H9 (cell line): ENCODE measurements at regions not wholly inside any gene's neighbourhood (a gene's known extent, or its start where the extent isn't known, plus 50 kb on each side); places are given as distances from the start of the nearest gene placed in this dataset.

Experiments used
- DNase-seq: peaks from one replicate; pipeline ENCODE4 v3.0.0-alpha.2; 2017
- H2AFZ ChIP-seq: one replicate; pipeline ENCODE4 v1.6.1; 2013; ENCODE audit warnings: mild to moderate bottlenecking, low read length, control low read depth, moderate library complexity
- H2AK5ac ChIP-seq: 2 replicates; pipeline ENCODE4 v1.6.1; 2013; ENCODE audit warnings: low read length, control low read depth, mixed read lengths; ENCODE audit not compliant: insufficient read length
- H2BK120ac ChIP-seq: one replicate; pipeline ENCODE4 v1.6.1; 2013; ENCODE audit warnings: low read depth, mild to moderate bottlenecking, low read length, control low read depth, inconsistent platforms; ENCODE audit not compliant: poor library complexity, severe bottlenecking
- H2BK12ac ChIP-seq: 2 replicates; pipeline ENCODE4 v1.6.1; 2013; ENCODE audit warnings: low read length, control low read depth, mixed read lengths, low read depth; ENCODE audit not compliant: insufficient read length
- H2BK15ac ChIP-seq: 2 replicates; pipeline ENCODE4 v1.6.1; 2013; ENCODE audit warnings: low read depth, low read length, control low read depth
- H2BK20ac ChIP-seq: one replicate; pipeline ENCODE4 v1.6.1; 2013; ENCODE audit warnings: low read depth, mild to moderate bottlenecking, low read length, control low read depth, inconsistent platforms; ENCODE audit not compliant: poor library complexity, severe bottlenecking
- H2BK5ac ChIP-seq: 2 replicates; pipeline ENCODE4 v1.6.1; 2013; ENCODE audit warnings: low read length, control low read depth, mixed read lengths; ENCODE audit not compliant: insufficient read length
- H3K14ac ChIP-seq: 2 replicates; pipeline ENCODE4 v1.6.1; 2013; ENCODE audit warnings: low read length, control low read depth; ENCODE audit not compliant: insufficient read depth
- H3K18ac ChIP-seq: 2 replicates; pipeline ENCODE4 v1.6.1; 2013; ENCODE audit warnings: low read depth, mild to moderate bottlenecking, mixed read lengths, low read length, control low read depth; ENCODE audit not compliant: insufficient read length
- H3K23ac ChIP-seq: 2 replicates; pipeline ENCODE4 v1.6.1; 2013; ENCODE audit warnings: low read length, control low read depth, mixed read lengths, low read depth; ENCODE audit not compliant: insufficient read length
- H3K23me2 ChIP-seq: 2 replicates; pipeline ENCODE4 v1.6.1; 2013; ENCODE audit warnings: low read depth, mild to moderate bottlenecking, mixed read lengths, low read length, control low read depth; ENCODE audit not compliant: insufficient read length, poor library complexity, severe bottlenecking
- H3K27ac ChIP-seq: 2 replicates; pipeline ENCODE4 v1.5.1; 2013; ENCODE audit warnings: low read length, control low read depth, mixed read lengths, low read depth; ENCODE audit not compliant: insufficient read length
- H3K27me3 ChIP-seq: 2 replicates; pipeline ENCODE4 v1.6.1; 2013; ENCODE audit warnings: low read length, control low read depth, inconsistent platforms; ENCODE audit not compliant: insufficient read depth
- H3K4ac ChIP-seq: 2 replicates; pipeline ENCODE4 v1.6.1; 2013; ENCODE audit warnings: low read depth, mild to moderate bottlenecking, control low read depth, inconsistent platforms, low read length, moderate library complexity
- H3K4me1 ChIP-seq: 2 replicates; pipeline ENCODE4 v1.6.1; 2013; ENCODE audit warnings: low read length, control low read depth, inconsistent platforms; ENCODE audit not compliant: insufficient read depth
- H3K4me2 ChIP-seq: 2 replicates; pipeline ENCODE4 v1.6.1; 2013; ENCODE audit warnings: low read length, control low read depth, mixed read lengths; ENCODE audit not compliant: insufficient read length, insufficient read depth
- H3K56ac ChIP-seq: 2 replicates; pipeline ENCODE4 v1.6.1; 2013; ENCODE audit warnings: low read depth, mild to moderate bottlenecking, mixed read lengths, low read length, control low read depth; ENCODE audit not compliant: insufficient read length
- H3K79me1 ChIP-seq: 2 replicates; pipeline ENCODE4 v1.6.1; 2013; ENCODE audit warnings: low read depth, mild to moderate bottlenecking, moderate library complexity, low read length, control low read depth, inconsistent platforms; ENCODE audit not compliant: insufficient read depth, poor library complexity, severe bottlenecking
- H3K79me2 ChIP-seq: 2 replicates; pipeline ENCODE4 v1.6.1; 2013; ENCODE audit warnings: low read length, control low read depth, inconsistent platforms; ENCODE audit not compliant: insufficient read depth
- H3K9ac ChIP-seq: 2 replicates; pipeline ENCODE4 v1.6.1; 2013; ENCODE audit warnings: low read length, control low read depth, mixed read lengths; ENCODE audit not compliant: insufficient read length; ENCODE audit errors: extremely low read depth
- H3K9me3 ChIP-seq: one replicate; pipeline ENCODE4 v1.6.1; 2013; ENCODE audit warnings: low read depth, low read length, inconsistent platforms; ENCODE audit not compliant: control insufficient read depth
- H3T11ph ChIP-seq: one replicate; pipeline ENCODE4 v1.6.1; 2013; ENCODE audit warnings: mild to moderate bottlenecking, low read length, control low read depth, inconsistent platforms
- H4K20me1 ChIP-seq: one replicate; pipeline ENCODE4 v1.6.1; 2013; ENCODE audit not compliant: control insufficient read depth, insufficient read length, insufficient read depth
- H4K5ac ChIP-seq: 2 replicates; pipeline ENCODE4 v1.6.1; 2013; ENCODE audit warnings: low read depth, mild to moderate bottlenecking, mixed read lengths, low read length, control low read depth; ENCODE audit not compliant: insufficient read length
- H4K8ac ChIP-seq: replicated peaks from 2 replicates; pipeline ENCODE4 v1.6.1; 2013; ENCODE audit warnings: low read length, control low read depth, mixed read lengths, low read depth; ENCODE audit not compliant: insufficient read length
- H4K91ac ChIP-seq: 2 replicates; pipeline ENCODE4 v1.6.1; 2013; ENCODE audit warnings: low read depth, mild to moderate bottlenecking, moderate library complexity, mixed read lengths, low read length, control low read depth; ENCODE audit not compliant: insufficient read length
- H3K27ac Mint-ChIP-seq, 3 experiments: 2 replicates in 2 of 3; 3 replicates in 1 of 3; pipeline ENCODE4 v1.8.0; 2020 to 2021; ENCODE audit warnings: mixed read lengths in 3 of 3, mild to moderate bottlenecking in 1 of 3, moderate library complexity in 1 of 3
- H3K27me3 Mint-ChIP-seq: 2 replicates; pipeline ENCODE4 v1.8.0; 2021; ENCODE audit warnings: low read depth, mild to moderate bottlenecking, moderate library complexity, mixed read lengths
- H3K36me3 Mint-ChIP-seq, 3 experiments: 2 replicates in 2 of 3; 3 replicates in 1 of 3; pipeline ENCODE4 v1.8.0; 2020 to 2021; ENCODE audit warnings: low read depth in 3 of 3, mixed read lengths in 3 of 3; ENCODE audit not compliant: insufficient read depth in 1 of 3
- H3K4me1 Mint-ChIP-seq, 2 experiments: 2 replicates each; pipeline ENCODE4 v1.8.0; 2020; ENCODE audit warnings: mixed read lengths in 2 of 2
- H3K4me3 Mint-ChIP-seq, 2 experiments: 2 replicates in 1 of 2; 3 replicates in 1 of 2; pipeline ENCODE4 v1.8.0; 2020 to 2021; ENCODE audit warnings: mild to moderate bottlenecking in 2 of 2, mixed read lengths in 2 of 2, moderate library complexity in 1 of 2
- H3K9me3 Mint-ChIP-seq, 2 experiments: 2 replicates in 1 of 2; 3 replicates in 1 of 2; pipeline ENCODE4 v1.8.0; 2020; ENCODE audit warnings: mild to moderate bottlenecking in 2 of 2, mixed read lengths in 2 of 2, moderate library complexity in 1 of 2
- CTCF ChIP-seq: fragments of 200-600 bp; sonication (generic); conservative IDR thresholded peaks from 3 replicates; pipeline ENCODE4 v1.8.0; 2021; ENCODE audit warnings: antibody characterized with exemption, mild to moderate bottlenecking
- WGBS: extraction: QIAGEN DNeasy Blood & Tissue Kit; methylation state at CpG from one replicate; pipeline ENCODE4 v1.1.7; 2013; ENCODE audit warnings: missing lambda C conversion rate, low lambda C conversion rate, mixed read lengths; ENCODE audit not compliant: insufficient read length; ENCODE audit errors: extremely low coverage; 5-methylcytosine and 5-hydroxymethylcytosine counted together

GRCh38 chr21:24428591-24429199 is 1178.6 kb downstream of the MRPL39 start:
- peaks cover 0 to 5% of the 10 kb centered on the region in 2 experiments; a peak in 2 of 4 replicates for H3K4me1 Mint-ChIP-seq
- WGBS: no CpG with 5 or more reads among the region's 8 CpGs
- H2BK120ac ChIP-seq: no peak overlapping the region
- no peak overlapping the region for H3T11ph ChIP-seq
- no peak overlapping the region for H4K5ac ChIP-seq
- H2AFZ ChIP-seq: no peak overlapping the region
- no peak overlapping the region for H3K4me3 Mint-ChIP-seq
- H3K27me3 Mint-ChIP-seq: peaks cover 3% of the 10 kb centered on the region; the same call in 1 of the 2 replicates
- peaks cover 26 to 53% of the 10 kb centered on the region in 2 experiments for H3K9me3 Mint-ChIP-seq
- TF ChIP-seq CTCF: no peak
- no peak overlapping the region for H3K9ac ChIP-seq
- H3K23ac ChIP-seq: no peak overlapping the region
- H3K27ac Mint-ChIP-seq: no peak overlapping the region
- no peak overlapping the region for H2BK12ac ChIP-seq
- H3K4me2 ChIP-seq: no peak overlapping the region
- no peak overlapping the region for H2BK5ac ChIP-seq
- H3K27me3 ChIP-seq: peaks cover 3% of the 10 kb centered on the region; the same call in 1 of the 2 replicates
- H4K91ac ChIP-seq: no peak overlapping the region
- H4K8ac ChIP-seq: no peak overlapping the region
- no peak overlapping the region for H3K14ac ChIP-seq
- H4K20me1 ChIP-seq: no peaks in the 10 kb centered on the region
- no peak overlapping the region for H2BK15ac ChIP-seq
- H3K79me1 ChIP-seq: no peaks in the 10 kb centered on the region
- H3K4me1 ChIP-seq: no peaks in the 10 kb centered on the region
- H2BK20ac ChIP-seq: no peak overlapping the region
- no peak overlapping the region for H3K18ac ChIP-seq
- no peak overlapping the region for H3K27ac ChIP-seq
- no peaks in the 10 kb centered on the region for H3K23me2 ChIP-seq
- no peak overlapping the region for H2AK5ac ChIP-seq
- DNase-seq: no peak
- H3K79me2 ChIP-seq: no peaks in the 10 kb centered on the region
- H3K4ac ChIP-seq: no peak overlapping the region
- H3K36me3 Mint-ChIP-seq: peaks cover 0 to 14% (median 1%) of the 10 kb centered on the region in 3 experiments; a peak in 4 of 7 replicates
- H3K56ac ChIP-seq: no peak overlapping the region
- no peaks in the 10 kb centered on the region for H3K9me3 ChIP-seq
